ENCODE measurements at regions not wholly inside any gene's neighbourhood (a gene's known extent, or its start where the extent isn't known, plus 50 kb on each side); places are given as distances from the start of the nearest gene placed in this dataset.

- DNase-seq (ENCODE audit: low spot score, unreplicated experiment), result no peak
- no peaks in the 10 kb centered on the region for H3K27me3 Mint-ChIP-seq
- TF ChIP-seq, protein P1, sequence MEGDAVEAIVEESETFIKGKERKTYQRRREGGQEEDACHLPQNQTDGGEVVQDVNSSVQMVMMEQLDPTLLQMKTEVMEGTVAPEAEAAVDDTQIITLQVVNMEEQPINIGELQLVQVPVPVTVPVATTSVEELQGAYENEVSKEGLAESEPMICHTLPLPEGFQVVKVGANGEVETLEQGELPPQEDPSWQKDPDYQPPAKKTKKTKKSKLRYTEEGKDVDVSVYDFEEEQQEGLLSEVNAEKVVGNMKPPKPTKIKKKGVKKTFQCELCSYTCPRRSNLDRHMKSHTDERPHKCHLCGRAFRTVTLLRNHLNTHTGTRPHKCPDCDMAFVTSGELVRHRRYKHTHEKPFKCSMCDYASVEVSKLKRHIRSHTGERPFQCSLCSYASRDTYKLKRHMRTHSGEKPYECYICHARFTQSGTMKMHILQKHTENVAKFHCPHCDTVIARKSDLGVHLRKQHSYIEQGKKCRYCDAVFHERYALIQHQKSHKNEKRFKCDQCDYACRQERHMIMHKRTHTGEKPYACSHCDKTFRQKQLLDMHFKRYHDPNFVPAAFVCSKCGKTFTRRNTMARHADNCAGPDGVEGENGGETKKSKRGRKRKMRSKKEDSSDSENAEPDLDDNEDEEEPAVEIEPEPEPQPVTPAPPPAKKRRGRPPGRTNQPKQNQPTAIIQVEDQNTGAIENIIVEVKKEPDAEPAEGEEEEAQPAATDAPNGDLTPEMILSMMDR (IDR thresholded peaks at IDR 0.05; ENCODE audit: unreplicated experiment), result no peak
- no peak overlapping the region for H3K4me3 Mint-ChIP-seq (ENCODE audit: low read depth)
- peaks cover 4% of the 10 kb centered on the region for H3K9me3 Mint-ChIP-seq (ENCODE audit: low read depth)
- peaks cover 3% of the 10 kb centered on the region for H3K4me1 Mint-ChIP-seq (ENCODE audit: low read depth)
- H3K27ac Mint-ChIP-seq, result no peak overlapping the region
- H3K36me3 Mint-ChIP-seq (ENCODE audit: insufficient read depth), result no peaks in the 10 kb centered on the region
Measured at GRCh38 chr5:24720743-24721142, 76.0 kb upstream of the CDH10 start.

- no peak overlapping the region for H3K4me3 Mint-ChIP-seq (ENCODE audit: low read depth)
Measured at GRCh38 chr5:24714746-24715145, 70.0 kb upstream of the CDH10 start.

GRCh38 chr5:24712947-24713346 is 68.2 kb upstream of the CDH10 start:
- no peak overlapping the region for H3K4me3 Mint-ChIP-seq (ENCODE audit: low read depth)
- no peaks in the 10 kb centered on the region for H3K36me3 Mint-ChIP-seq (ENCODE audit: insufficient read depth)
- H3K4me1 Mint-ChIP-seq (ENCODE audit: low read depth), result peaks cover 15% of the 10 kb centered on the region
- DNase-seq (ENCODE audit: low spot score, unreplicated experiment), result no peak
- TF ChIP-seq, protein P1 (IDR thresholded peaks at IDR 0.05; ENCODE audit: unreplicated experiment), result no peak
- no peaks in the 10 kb centered on the region for H3K27me3 Mint-ChIP-seq
- H3K27ac Mint-ChIP-seq, result no peak overlapping the region
- H3K9me3 Mint-ChIP-seq (ENCODE audit: low read depth), result no peaks in the 10 kb centered on the region

More at GRCh38 chr5:24714746-24715145, 70.0 kb upstream of the CDH10 start:
- Mint-ChIP-seq H3K27me3 (no peaks in the 10 kb centered on the region), H3K9me3 (ENCODE audit: low read depth) (peaks cover 4% of the 10 kb centered on the region), H3K36me3 (ENCODE audit: insufficient read depth) (no peaks in the 10 kb centered on the region), H3K4me1 (ENCODE audit: low read depth) (peaks cover 15% of the 10 kb centered on the region), H3K27ac (no peak overlapping the region)
- no peak for DNase-seq (ENCODE audit: low spot score, unreplicated experiment)
- TF ChIP-seq, protein P1 (IDR thresholded peaks at IDR 0.05; ENCODE audit: unreplicated experiment), result no peak

- Mint-ChIP-seq H3K9me3 (ENCODE audit: low read depth) (no peaks in the 10 kb centered on the region), H3K27ac (no peak overlapping the region), H3K4me1 (ENCODE audit: low read depth) (peaks cover 15% of the 10 kb centered on the region), H3K36me3 (ENCODE audit: insufficient read depth) (no peaks in the 10 kb centered on the region), H3K4me3 (ENCODE audit: low read depth) (no peak overlapping the region), H3K27me3 (no peaks in the 10 kb centered on the region)
- TF ChIP-seq, protein P1 (IDR thresholded peaks at IDR 0.05; ENCODE audit: unreplicated experiment), result no peak
- DNase-seq (ENCODE audit: low spot score, unreplicated experiment), result no peak
Measured at GRCh38 chr5:24712047-24712446, 67.3 kb upstream of the CDH10 start.

DNA sequence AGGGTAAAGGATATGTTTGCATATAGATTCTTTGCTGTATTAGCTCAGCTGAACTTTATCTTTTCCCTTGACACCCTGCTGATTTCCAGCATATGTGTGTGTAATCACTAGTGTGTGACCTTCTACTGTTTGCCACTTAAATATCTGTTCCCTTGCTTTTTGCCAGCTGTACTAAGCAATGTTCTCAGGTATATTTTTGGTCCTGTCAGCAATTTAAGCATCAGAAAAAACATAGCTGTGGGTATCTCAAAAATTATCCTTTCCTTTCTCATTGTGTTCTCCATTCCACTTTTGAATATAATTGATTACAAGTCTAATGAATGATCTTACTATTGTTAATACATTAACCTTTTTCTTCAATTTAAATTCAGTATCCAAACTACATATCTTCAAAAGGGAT is 59.2 kb upstream of the CDH10 start:
- H3K4me3 Mint-ChIP-seq (ENCODE audit: low read depth), result no peak overlapping the region
- H3K4me1 Mint-ChIP-seq (ENCODE audit: low read depth), result peaks cover 19% of the 10 kb centered on the region
- H3K9me3 Mint-ChIP-seq (ENCODE audit: low read depth), result peaks cover 7% of the 10 kb centered on the region
- TF ChIP-seq, protein P1 (IDR thresholded peaks at IDR 0.05; ENCODE audit: unreplicated experiment), result no peak
- H3K27ac Mint-ChIP-seq, result no peak overlapping the region
- DNase-seq (ENCODE audit: low spot score, unreplicated experiment), result no peak
- no peaks in the 10 kb centered on the region for H3K36me3 Mint-ChIP-seq (ENCODE audit: insufficient read depth)
- no peaks in the 10 kb centered on the region for H3K27me3 Mint-ChIP-seq
